Transverse colon (tissue), 4 donors: ENCODE measurements at regions not wholly inside any gene's neighbourhood (a gene's known extent, or its start where the extent isn't known, plus 50 kb on each side); places are given as distances from the start of the nearest gene placed in this dataset.

Source experiments
- EP300 ChIP-seq: sonication (generic); formaldehyde crosslinking; IDR thresholded peaks from one replicate; pipeline ENCODE4 v1.6.1; 2017; ENCODE audit warnings: antibody characterized with exemption, low read depth
- POLR2AphosphoS5 ChIP-seq, 3 donors: sonication (generic); formaldehyde crosslinking; IDR thresholded peaks; one replicate each; pipeline ENCODE4 v1.6.1; 2016; ENCODE audit warnings: antibody characterized with exemption in 3 of 3
- TF ChIP-seq, protein P1 (sequence below), 5 experiments: fragments of 200-600 bp in 3 of 5; fragments of 450-650 bp in 2 of 5; sonication (generic) in 3 of 5; IDR thresholded peaks; 1 replicate in 2 of 5; 2 replicates in 3 of 5; pipeline ENCODE4 v1.5.1; 2016 to 2017; ENCODE audit warnings: antibody characterized with exemption in 5 of 5, inconsistent platforms in 3 of 5, mild to moderate bottlenecking in 2 of 5, moderate library complexity in 1 of 5

DNA sequence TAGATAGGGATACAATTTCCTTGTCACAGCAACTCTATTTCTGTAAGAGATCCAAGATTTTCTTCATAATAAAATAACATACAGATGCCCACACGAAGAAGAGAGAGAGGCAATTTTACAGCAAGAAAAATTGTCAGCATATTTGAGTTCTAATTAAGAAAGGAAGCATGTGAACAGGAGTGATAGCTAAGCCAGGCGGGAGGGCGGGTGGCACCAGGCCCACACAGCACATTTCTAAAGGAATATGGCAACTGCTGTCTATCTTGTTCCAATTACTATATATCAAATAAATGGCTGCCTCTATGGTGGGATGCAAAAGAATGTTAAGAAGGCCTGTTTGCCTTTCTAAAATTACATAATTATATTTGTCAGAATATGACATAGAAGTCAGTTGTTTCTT lies 248.3 kb upstream of the DOK6 start:
- TF ChIP-seq EP300 (no peak), POLR2AphosphoS5 (IDR thresholded peaks at IDR 0.05) (no peak)
- TF ChIP-seq, protein P1, sequence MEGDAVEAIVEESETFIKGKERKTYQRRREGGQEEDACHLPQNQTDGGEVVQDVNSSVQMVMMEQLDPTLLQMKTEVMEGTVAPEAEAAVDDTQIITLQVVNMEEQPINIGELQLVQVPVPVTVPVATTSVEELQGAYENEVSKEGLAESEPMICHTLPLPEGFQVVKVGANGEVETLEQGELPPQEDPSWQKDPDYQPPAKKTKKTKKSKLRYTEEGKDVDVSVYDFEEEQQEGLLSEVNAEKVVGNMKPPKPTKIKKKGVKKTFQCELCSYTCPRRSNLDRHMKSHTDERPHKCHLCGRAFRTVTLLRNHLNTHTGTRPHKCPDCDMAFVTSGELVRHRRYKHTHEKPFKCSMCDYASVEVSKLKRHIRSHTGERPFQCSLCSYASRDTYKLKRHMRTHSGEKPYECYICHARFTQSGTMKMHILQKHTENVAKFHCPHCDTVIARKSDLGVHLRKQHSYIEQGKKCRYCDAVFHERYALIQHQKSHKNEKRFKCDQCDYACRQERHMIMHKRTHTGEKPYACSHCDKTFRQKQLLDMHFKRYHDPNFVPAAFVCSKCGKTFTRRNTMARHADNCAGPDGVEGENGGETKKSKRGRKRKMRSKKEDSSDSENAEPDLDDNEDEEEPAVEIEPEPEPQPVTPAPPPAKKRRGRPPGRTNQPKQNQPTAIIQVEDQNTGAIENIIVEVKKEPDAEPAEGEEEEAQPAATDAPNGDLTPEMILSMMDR (IDR thresholded peaks at IDR 0.05): no peak
